CD4-positive, alpha-beta T cell treated with Interferon alpha-2 for 1 hour (primary cell): ENCODE measurements at regions not wholly inside any gene's neighbourhood (a gene's known extent, or its start where the extent isn't known, plus 50 kb on each side); places are given as distances from the start of the nearest gene placed in this dataset.
A peak's percentile ranks its signal among the peaks of the same experiment; 100 is the strongest.

Experiments used
- DNase-seq, 2 donors: peaks; one replicate each; pipeline ENCODE4 v3.0.0-alpha.2; 2020 to 2022

- peak in 1 of 2 donors; percentile 51 for DNase-seq
Observed at GRCh38 chr4:165612936-165613335, 234.1 kb downstream of the CPE start.

DNA sequence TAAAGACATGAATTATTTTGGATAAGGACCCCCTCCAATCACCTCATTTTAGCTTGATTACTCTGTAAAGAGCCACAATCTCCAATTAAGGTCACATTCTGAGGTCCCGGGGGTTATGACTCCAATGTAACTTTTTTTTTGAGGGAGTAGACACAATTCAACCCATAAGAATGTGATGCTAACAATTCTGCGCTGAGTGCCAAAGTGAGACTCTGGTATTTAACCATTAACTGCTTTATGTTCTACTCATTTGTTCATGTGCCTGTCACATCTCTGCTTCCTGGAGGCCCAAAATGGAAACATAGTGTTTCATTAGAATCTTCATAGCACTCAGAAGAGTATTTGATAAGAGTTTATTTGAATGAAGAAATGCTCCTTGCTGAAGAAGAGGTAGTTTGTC, 234.8 kb downstream of the CPE start:
- DNase-seq, result no peak

GRCh38 chr4:165620913-165621312, 242.1 kb downstream of the CPE start:
- DNase-seq, result no peak

DNA sequence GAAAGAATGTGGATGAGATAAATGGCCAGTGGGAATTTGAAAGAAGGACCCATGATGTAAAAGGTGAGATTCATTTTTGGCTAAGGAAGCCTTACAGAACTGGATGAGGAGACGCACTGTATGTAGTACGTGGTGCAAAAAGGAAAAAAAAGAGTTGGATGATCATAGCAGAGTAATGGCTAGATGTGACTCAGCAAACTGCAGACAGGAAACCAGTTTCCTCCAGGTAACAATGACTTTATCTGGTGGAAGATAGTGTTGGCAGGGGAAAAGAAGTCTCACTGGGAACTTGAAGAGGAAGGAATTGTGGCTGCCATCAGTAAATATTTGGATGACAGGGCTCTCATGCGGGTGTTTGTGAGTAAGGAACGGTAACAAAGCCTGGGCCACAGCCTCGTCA, 243.2 kb downstream of the CPE start:
- no peak for DNase-seq

- DNase-seq, result no peak
Observed at GRCh38 chr4:165625281-165625680, 246.5 kb downstream of the CPE start.

DNA sequence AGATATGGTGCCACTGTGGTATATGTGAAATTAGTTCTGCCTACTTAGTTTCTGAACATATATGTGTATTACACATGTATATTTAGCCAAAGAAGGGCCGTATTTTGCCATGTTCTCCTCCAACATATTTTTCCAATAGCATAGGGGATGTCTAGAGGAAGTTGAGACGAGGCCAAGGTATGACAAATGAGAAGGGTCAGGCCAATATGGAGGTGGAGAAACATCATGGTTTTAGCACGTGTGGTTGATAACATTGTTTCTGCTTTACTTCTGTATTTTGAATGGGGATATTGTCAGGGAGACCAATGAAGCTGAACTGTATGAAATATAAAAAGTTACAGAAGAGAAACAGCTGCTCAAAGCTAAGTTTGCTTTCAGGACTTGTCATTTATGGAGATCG, 246.7 kb upstream of the TLL1 start:
- no peak for DNase-seq

DNA sequence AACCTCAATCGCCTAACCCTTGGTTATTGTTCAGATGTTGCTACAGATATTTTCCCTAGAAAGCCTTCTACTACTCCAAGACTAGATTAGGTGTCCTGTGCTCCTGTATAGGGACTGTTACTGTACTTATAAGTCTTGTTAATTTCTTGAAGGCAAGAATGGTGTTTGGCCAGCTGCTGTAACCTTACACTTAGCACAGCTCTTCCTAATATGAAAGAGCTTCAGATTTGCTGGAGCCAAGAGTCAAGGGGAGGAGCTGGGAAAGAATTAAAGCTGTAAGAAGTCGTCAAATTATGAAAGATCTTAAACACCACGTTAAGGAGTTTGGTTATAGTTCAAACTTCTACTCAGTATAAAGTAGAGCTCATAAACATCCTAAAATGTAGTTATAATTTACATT, 245.9 kb upstream of the TLL1 start:
- DNase-seq, result no peak

- DNase-seq, result no peak
Observed at GRCh38 chr4:165627548-165627947, 245.5 kb upstream of the TLL1 start.

GRCh38 chr4:165628572-165628971, 244.5 kb upstream of the TLL1 start:
- no peak for DNase-seq

DNA sequence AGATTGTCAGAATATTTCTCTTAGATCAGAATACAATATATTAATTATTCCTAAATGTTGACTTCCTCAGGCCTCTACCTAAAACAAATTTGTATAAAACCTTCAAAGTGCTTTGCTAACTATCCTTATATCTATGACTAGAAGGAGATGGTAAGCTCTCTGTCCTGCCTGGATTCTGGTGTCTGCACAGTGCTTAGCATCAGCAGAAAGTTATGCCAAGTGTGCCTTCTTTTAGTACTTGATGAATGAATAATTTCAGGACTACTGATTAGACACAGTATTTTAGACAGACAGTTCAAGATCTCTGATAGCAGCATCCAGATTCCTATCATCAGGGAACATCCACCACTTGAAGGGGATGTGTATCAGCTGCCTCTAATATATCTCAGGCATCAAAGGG, 242.4 kb upstream of the TLL1 start:
- no peak for DNase-seq

GRCh38 chr4:165631208-165631894, 241.7 kb upstream of the TLL1 start:
- DNase-seq, result no peak

- DNase-seq, result no peak
Observed at GRCh38 chr4:165631912-165632311, 241.1 kb upstream of the TLL1 start.

DNA sequence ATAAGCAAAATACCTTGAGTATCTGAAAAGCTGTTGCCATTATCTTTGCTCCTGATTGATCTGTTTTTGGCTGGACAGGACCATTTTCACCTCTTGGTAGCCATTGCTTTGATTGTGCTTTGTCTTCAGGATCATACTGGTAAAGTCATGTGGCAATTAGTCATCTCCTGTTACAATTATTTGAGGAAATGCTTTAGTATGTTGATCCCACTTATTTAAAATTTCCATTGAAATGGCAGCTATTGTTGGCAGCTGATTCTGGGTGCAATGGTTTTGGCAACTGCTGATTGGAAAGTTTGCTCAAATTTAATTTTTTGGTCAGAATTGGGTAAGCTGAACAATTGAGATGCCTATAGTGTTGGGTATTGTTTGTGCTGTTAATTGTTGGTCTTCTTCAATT, 238.3 kb upstream of the TLL1 start:
- DNase-seq, result no peak

- DNase-seq, result no peak
Observed at GRCh38 chr4:165635381-165635780, 237.7 kb upstream of the TLL1 start.

GRCh38 chr4:165635951-165636350, 237.1 kb upstream of the TLL1 start:
- DNase-seq, result no peak

DNA sequence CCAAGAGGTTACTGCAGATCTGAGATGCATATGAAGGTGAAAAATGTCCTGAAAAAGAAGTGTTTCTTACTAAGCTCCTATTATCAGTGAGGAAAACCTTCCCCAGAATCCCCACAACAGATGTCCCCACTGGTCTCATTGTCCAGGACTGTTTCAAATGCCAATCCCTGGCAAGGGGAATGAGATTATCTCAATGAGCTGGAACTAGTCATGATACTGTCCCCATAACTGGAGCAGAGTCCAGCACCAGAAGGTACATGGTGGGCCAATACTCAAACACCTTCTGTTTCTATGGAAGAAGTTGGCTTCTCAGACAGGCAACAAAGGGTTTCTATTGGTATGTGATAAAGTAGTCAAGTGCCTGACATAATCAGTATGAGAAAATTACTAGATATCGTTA, 221.1 kb upstream of the TLL1 start:
- DNase-seq, result no peak

GRCh38 chr4:165654556-165654955, 218.5 kb upstream of the TLL1 start:
- DNase-seq, result no peak

DNA sequence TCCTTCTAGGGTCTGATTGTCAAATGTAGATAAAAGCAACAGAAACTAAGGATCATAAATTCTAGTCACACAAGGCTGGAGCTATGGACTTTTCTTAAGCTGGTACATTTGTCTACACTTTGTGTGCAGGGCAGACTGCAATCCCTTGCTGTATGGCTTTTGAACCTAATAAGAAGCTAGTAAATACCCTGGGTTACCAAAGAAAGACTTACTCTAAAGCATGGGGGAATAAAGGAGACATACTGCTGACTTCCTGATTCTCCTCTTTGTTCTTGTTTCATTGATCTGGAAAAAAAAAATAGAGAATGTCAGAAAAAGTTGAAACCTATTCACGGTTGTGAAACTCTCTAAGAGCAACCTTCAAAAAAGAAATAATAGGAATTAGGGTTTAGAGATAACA, 216.6 kb upstream of the TLL1 start:
- no peak for DNase-seq

- no peak for DNase-seq
Observed at GRCh38 chr4:165656829-165657490, 216.1 kb upstream of the TLL1 start.

GRCh38 chr4:165662341-165662740, 210.7 kb upstream of the TLL1 start:
- DNase-seq, result no peak

- DNase-seq, result no peak
Observed at GRCh38 chr4:165663411-165663810, 209.6 kb upstream of the TLL1 start.

GRCh38 chr4:165666836-165667235, 206.2 kb upstream of the TLL1 start:
- no peak for DNase-seq

GRCh38 chr4:165667969-165668368, 205.1 kb upstream of the TLL1 start:
- no peak for DNase-seq

DNA sequence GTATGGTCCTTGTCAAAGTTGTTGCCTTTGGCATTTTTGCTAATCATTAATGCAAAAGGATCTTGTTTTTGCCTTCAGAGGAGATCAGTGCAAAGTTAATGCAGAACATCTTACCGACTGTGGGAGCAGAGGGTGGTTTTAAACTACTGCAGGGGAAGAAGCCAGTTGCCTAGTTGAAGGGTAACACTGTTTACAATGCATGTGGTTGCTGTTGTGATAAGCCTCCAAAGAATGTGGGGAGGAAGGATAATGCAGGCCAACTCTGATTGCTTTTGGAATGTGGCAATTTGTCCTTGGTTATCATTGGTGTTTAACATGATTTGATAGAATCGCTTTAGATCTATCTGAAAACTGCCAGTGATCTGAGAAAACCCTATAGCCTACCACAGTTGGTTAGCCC, 204.3 kb upstream of the TLL1 start:
- no peak for DNase-seq

DNA sequence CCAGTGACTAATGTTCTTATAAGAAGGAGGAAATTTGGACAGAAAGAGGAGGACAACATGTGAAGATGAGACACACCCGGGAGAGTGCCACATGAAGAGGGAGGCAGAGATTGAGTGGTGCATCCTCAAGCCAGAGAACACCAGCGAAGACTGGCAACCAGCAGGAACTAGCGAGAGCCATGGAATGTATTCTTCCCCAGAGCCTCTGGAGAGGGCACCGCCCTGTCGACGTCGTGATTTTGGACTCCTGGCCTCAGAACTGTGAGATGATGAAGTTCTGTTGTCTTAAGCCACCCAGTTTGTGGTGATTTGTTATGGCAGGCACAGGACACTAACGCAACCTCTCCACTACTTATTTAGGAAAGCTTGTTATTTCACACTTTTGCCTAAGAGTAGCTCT, 196.0 kb upstream of the TLL1 start:
- DNase-seq, result no peak
